Nephron (organoid): ENCODE measurements at regions not wholly inside any gene's neighbourhood (a gene's known extent, or its start where the extent isn't known, plus 50 kb on each side); places are given as distances from the start of the nearest gene placed in this dataset.

Source experiments
- H3K27ac Mint-ChIP-seq, 3 experiments: 2 replicates each; pipeline ENCODE4 v1.8.0; 2020; ENCODE audit warnings: mixed read lengths in 3 of 3, mild to moderate bottlenecking in 2 of 3, moderate library complexity in 1 of 3
- H3K27me3 Mint-ChIP-seq: 2 replicates; pipeline ENCODE4 v1.8.0; 2021; ENCODE audit warnings: low read depth, mild to moderate bottlenecking, moderate library complexity, mixed read lengths
- H3K36me3 Mint-ChIP-seq: 2 replicates; pipeline ENCODE4 v1.8.0; 2020; ENCODE audit warnings: low read depth, mixed read lengths
- H3K4me1 Mint-ChIP-seq: 2 replicates; pipeline ENCODE4 v1.8.0; 2020; ENCODE audit warnings: mixed read lengths
- H3K4me3 Mint-ChIP-seq, 3 experiments: 2 replicates each; pipeline ENCODE4 v1.8.0; 2020; ENCODE audit warnings: mild to moderate bottlenecking in 3 of 3, mixed read lengths in 3 of 3, moderate library complexity in 2 of 3
- H3K9me3 Mint-ChIP-seq: 2 replicates; pipeline ENCODE4 v1.8.0; 2020; ENCODE audit warnings: mixed read lengths
- CTCF ChIP-seq, 3 experiments: fragments of 200-600 bp; sonication (generic); IDR thresholded peaks; one replicate each; pipeline ENCODE4 v1.5.0; 2021; ENCODE audit warnings: antibody characterized with exemption in 3 of 3; ENCODE audit not compliant: unreplicated experiment in 3 of 3

- no peaks in the 10 kb centered on the region for H3K36me3 Mint-ChIP-seq
- peaks cover 15% of the 10 kb centered on the region for H3K4me1 Mint-ChIP-seq
Observed at GRCh38 chr15:70438776-70439175, 324.6 kb downstream of the UACA start.

GRCh38 chr15:70437882-70438451 lies 325.4 kb downstream of the UACA start:
- Mint-ChIP-seq H3K36me3 (no peaks in the 10 kb centered on the region), H3K4me3 (no peak overlapping the region), H3K27me3 (peaks cover 46% of the 10 kb centered on the region)

More at GRCh38 chr15:70438776-70439175, 324.6 kb downstream of the UACA start:
- Mint-ChIP-seq H3K27ac (no peak overlapping the region), H3K9me3 (no peaks in the 10 kb centered on the region), H3K27me3 (peaks cover 52% of the 10 kb centered on the region), H3K4me3 (no peak overlapping the region)
- TF ChIP-seq CTCF (IDR thresholded peaks at IDR 0.05; ENCODE audit: unreplicated experiment in 3 of 3), result no peak

GRCh38 chr15:70437089-70437488 lies 326.3 kb downstream of the UACA start:
- Mint-ChIP-seq H3K27ac (no peak overlapping the region), H3K27me3 (peaks cover 38% of the 10 kb centered on the region), H3K4me1 (peaks cover 23% of the 10 kb centered on the region)

More at GRCh38 chr15:70437882-70438451, 325.4 kb downstream of the UACA start:
- no peak overlapping the region for H3K27ac Mint-ChIP-seq
- H3K4me1 Mint-ChIP-seq, result peaks cover 17% of the 10 kb centered on the region
- TF ChIP-seq CTCF (IDR thresholded peaks at IDR 0.05; ENCODE audit: unreplicated experiment in 3 of 3), result no peak
- H3K9me3 Mint-ChIP-seq, result no peaks in the 10 kb centered on the region

GRCh38 chr15:70436428-70436827 lies 326.9 kb downstream of the UACA start:
- no peaks in the 10 kb centered on the region for H3K9me3 Mint-ChIP-seq
- no peak overlapping the region for H3K4me3 Mint-ChIP-seq
- H3K36me3 Mint-ChIP-seq, result no peaks in the 10 kb centered on the region
- peaks cover 32% of the 10 kb centered on the region for H3K27me3 Mint-ChIP-seq
- H3K27ac Mint-ChIP-seq, result no peak overlapping the region
- H3K4me1 Mint-ChIP-seq, result peaks cover 23% of the 10 kb centered on the region
- TF ChIP-seq CTCF (IDR thresholded peaks at IDR 0.05; ENCODE audit: unreplicated experiment in 3 of 3), result no peak

More at GRCh38 chr15:70437089-70437488, 326.3 kb downstream of the UACA start:
- TF ChIP-seq CTCF (IDR thresholded peaks at IDR 0.05; ENCODE audit: unreplicated experiment in 3 of 3), result no peak
- Mint-ChIP-seq H3K4me3 (no peak overlapping the region), H3K36me3 (no peaks in the 10 kb centered on the region), H3K9me3 (no peaks in the 10 kb centered on the region)

- H3K27ac Mint-ChIP-seq, result no peak overlapping the region
- no peak overlapping the region for H3K4me3 Mint-ChIP-seq
- no peaks in the 10 kb centered on the region for H3K9me3 Mint-ChIP-seq
- peaks cover 23% of the 10 kb centered on the region for H3K4me1 Mint-ChIP-seq
- no peaks in the 10 kb centered on the region for H3K36me3 Mint-ChIP-seq
- H3K27me3 Mint-ChIP-seq, result peaks cover 26% of the 10 kb centered on the region
- no peak for TF ChIP-seq CTCF (IDR thresholded peaks at IDR 0.05; ENCODE audit: unreplicated experiment in 3 of 3)
Observed at GRCh38 chr15:70435872-70436271, 327.5 kb downstream of the UACA start.

GRCh38 chr15:70435369-70435768 lies 328.0 kb downstream of the UACA start:
- H3K4me3 Mint-ChIP-seq, result no peak overlapping the region
- no peak for TF ChIP-seq CTCF (IDR thresholded peaks at IDR 0.05; ENCODE audit: unreplicated experiment in 3 of 3)
- no peak overlapping the region for H3K27ac Mint-ChIP-seq
- H3K36me3 Mint-ChIP-seq, result no peaks in the 10 kb centered on the region
- peaks cover 22% of the 10 kb centered on the region for H3K27me3 Mint-ChIP-seq
- no peaks in the 10 kb centered on the region for H3K9me3 Mint-ChIP-seq
- H3K4me1 Mint-ChIP-seq, result peaks cover 23% of the 10 kb centered on the region
